ENCODE measurements at regions not wholly inside any gene's neighbourhood (a gene's known extent, or its start where the extent isn't known, plus 50 kb on each side); places are given as distances from the start of the nearest gene placed in this dataset.
"Not testable (repeated sequence)": the region's sequence is repeated elsewhere in the genome, so short reads cannot be mapped to it uniquely, and the experiment has no call there.

DNA sequence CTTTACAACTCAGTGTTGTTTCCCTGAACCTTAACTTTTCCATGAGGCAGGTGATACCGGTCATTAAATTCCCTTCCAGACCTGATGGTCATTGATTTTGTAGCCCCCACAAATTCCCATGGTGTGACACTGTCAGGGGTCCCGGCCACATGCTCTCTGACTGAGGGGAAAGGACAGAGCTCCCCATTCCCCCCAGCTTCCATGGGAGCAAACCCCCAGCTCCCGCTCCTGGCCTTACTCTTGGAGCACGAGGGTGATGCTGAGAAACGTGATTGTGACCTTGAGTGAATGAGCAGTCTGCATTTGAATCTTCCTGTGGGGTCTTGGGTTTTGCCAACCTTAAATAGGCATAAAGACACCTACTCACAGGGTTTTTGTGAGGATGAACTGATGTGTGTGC, 366.8 kb downstream of the RPS6KC1 start:
- no peak for DNase-seq (ENCODE audit: low spot score)

- DNase-seq (ENCODE audit: low spot score), result no peak
Measured at GRCh38 chr1:213418268-213419071, 367.4 kb downstream of the RPS6KC1 start.

GRCh38 chr1:213419401-213420030, 368.5 kb downstream of the RPS6KC1 start:
- no peak for DNase-seq (ENCODE audit: low spot score)

DNA sequence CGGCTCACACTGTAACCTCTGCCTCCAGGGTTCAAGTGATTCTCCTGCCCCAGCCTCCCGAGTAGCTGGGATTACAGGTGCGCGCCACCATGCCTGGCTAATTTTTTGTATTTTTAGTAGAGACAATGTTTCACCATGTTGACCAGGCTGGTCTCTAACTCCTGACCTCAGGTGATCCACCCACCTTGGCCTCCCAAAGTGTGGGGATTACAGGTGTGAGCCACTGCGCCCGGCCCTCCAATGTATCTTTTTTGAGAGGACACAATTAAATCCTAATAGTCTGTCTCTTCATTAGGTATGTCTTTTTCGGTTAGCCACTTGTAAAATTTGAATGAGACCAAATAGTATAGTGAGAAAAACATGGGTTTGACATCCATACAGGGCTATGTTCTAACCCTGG, 370.1 kb downstream of the RPS6KC1 start:
- DNase-seq (ENCODE audit: low spot score), result not testable (repeated sequence)

DNA sequence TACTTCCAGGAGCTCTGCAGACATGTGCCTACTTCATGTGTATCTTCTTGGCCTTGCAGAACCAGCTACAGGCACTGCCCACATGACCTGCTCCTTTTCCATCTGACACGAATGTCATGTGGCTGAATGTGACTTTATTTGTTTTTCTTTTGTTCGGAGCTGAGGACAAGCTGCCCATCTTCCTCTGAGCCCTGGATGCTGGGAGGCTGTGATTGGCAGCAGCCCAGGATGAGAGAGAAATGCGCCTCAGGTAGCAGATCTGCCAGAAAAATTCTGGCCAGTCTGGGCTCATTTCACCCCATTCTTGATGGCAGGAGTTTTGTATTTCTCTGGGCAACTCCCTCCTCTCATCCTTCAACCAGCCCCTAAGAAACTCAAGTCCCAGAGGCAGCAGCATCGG, 372.0 kb downstream of the RPS6KC1 start:
- no peak for DNase-seq (ENCODE audit: low spot score)

DNA sequence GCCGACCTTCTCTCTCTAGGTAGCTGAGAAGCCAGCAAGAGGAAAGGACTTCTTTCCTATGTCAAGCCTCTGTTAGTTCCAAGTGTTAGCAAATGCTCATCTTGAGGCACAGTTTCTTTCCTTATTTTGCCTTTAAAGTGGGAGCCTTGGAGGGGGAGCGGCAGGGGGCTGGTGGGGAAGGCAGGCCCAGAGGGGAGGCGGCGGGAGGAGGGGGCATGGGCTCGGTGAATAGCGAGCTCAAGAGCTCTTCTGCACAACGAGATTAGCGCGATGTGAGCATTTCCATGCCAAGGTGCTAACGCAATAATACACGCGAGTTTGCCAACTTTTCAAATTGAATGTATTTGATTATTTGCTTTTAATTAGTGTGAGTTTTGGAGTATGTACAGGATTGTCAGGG, 372.6 kb downstream of the RPS6KC1 start:
- no peak for DNase-seq (ENCODE audit: low spot score)

DNA sequence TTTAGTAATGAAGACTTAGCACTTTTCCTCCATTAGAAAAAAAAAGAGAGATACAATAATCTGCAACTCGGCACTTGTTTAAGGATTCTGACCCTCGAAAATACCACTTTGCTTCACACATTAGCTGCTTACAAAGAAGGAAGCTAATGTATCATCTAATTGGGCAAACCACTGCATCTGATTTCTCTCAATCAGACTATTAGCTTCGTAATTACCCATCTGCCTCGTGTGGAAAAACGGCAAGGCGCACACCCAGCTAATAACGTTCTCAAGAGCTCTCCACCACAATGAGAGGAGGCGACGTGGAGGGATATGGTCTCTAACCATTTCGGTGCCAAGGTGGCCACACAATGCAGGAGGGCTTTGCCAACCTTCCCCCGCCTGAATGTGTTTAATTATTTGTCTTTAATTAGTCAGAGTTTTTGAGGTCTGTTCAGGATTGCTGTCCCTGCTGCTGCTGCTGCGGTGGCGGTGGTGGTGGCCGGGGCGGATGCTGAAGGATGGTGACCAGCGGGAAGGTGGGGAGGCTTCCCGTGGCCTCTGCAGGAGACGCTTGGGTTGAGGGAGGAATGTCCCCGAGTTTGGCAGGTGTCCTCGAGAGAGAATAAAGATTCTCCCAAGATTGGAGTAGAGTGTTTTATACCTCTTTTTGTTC, 374.5 kb downstream of the RPS6KC1 start:
- no peak for DNase-seq (ENCODE audit: low spot score)

DNA sequence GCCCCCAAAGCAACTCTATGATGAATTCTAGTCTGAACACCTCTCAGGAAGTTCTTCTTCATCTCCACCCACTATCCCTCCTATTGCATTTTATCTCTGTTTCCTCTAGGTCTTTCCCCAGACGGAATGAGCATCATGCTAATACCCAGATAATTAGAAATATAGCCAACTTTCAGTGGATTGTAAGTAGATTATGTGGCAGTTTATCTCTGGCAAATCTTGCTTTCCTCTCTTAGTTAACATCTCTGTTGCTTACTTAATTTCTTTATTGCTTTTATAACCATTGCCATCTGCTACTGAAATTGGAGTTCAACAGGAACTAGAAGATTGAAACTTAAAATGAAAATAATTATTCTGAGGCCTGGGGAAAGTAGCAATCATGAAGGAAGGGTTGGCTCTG, 378.6 kb downstream of the RPS6KC1 start:
- no peak for DNase-seq (ENCODE audit: low spot score)

DNA sequence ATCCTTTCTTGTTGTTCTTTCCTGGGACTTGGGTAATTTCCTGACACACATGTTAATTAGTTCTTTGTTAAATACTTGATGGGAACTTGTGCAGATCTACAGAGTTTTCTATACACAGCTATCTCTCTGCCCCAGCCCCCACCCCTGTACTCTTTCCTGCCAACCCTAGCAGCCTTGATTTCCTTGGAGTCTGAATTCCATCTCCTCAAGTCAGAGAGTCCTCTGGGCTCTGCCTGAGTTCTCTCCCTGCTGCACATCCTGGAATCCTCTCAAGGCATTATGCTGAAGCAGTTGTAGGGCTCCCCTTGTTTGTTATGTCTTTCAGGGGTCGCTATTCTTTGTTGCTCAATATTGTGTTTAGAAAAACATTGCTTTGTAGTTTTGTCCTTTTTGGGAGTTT, 384.7 kb downstream of the RPS6KC1 start:
- DNase-seq (ENCODE audit: low spot score), result no peak

GRCh38 chr1:213438339-213438738, 387.3 kb downstream of the RPS6KC1 start:
- DNase-seq (ENCODE audit: low spot score), result no peak

- no peak for DNase-seq (ENCODE audit: low spot score)
Measured at GRCh38 chr1:213439703-213440102, 388.7 kb downstream of the RPS6KC1 start.

DNA sequence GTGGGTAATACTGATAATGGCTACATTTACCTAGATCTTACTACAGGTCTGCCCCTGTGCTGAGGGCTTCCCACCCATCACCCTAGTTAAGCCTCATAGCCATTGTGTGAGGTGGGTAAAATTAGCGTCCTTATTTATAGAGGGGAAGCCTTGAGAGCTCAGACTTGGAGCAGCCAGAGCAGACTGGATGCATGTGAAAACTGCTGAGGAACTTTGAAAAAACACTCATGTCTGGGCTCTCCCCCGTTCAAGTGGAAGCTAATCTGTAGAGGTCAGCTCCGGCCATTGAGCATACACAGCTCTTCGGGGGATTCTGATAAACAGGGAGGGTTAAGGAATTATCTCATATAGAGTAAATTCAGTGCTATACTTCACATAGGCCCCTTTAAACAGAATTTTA, 389.7 kb downstream of the RPS6KC1 start:
- no peak for DNase-seq (ENCODE audit: low spot score)

- DNase-seq (ENCODE audit: low spot score), result no peak
Measured at GRCh38 chr1:213443415-213443814, 392.4 kb downstream of the RPS6KC1 start.

DNA sequence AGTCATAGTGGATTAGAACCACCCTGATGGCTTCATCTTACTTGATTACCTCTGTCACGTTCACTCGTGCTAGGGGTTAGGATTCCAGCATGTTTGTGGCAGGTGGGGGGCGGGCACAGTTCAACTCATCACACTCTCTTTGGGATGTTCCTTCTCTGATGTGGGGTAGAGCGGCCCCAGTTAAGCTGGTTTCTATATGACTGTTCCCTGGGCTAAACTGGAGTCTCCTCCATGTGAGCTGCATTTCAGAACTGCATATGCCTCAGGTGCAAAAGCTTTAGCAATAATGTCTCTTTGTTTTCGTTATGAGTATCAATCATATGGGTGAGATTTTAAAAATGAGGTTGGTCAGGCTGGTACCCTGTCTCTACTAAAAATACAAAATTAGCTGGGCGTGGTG, 393.2 kb downstream of the RPS6KC1 start:
- DNase-seq (ENCODE audit: low spot score), result no peak

- no peak for DNase-seq (ENCODE audit: low spot score)
Measured at GRCh38 chr1:213446496-213446895, 395.5 kb downstream of the RPS6KC1 start.

DNA sequence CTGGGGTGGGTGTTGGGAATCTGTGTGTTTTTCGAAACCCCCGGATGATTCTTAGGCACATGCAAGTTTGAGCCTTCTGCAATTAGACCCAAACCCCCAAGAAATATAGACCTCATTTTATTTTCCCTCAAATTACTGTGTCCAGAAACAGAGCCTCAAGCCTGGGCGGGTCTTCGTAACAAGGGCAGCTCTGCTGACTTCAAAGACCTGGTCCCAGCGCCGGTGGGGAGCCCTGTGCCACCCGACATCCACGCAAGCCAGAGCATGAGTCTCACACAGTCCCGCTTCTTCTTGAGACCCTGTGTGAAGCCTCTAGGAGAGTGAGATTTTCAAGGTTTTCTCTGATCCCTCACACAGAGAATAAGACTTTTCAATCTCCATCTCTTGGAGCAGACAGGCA, 397.3 kb downstream of the RPS6KC1 start:
- no peak for DNase-seq (ENCODE audit: low spot score)

DNA sequence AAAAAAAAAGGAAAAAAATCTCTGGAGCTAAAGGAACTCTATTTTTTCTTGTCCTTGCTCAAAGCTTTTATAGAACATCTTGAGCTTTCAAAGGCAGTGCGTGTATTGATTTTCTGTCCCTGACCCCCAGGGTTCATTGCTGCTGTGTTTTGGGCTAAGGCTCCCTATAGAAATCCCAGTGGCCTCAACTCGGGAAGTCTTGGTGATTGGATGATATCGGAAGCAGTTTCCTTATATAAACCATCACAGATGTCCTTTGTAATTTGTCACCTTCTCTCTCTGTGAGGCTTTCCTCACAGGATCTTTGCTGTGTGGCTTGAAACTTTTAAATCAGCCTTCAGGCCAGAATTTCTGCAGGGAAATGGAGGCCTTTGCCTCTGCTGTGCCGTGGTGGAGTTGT, 397.7 kb downstream of the RPS6KC1 start:
- DNase-seq (ENCODE audit: low spot score), result no peak

DNA sequence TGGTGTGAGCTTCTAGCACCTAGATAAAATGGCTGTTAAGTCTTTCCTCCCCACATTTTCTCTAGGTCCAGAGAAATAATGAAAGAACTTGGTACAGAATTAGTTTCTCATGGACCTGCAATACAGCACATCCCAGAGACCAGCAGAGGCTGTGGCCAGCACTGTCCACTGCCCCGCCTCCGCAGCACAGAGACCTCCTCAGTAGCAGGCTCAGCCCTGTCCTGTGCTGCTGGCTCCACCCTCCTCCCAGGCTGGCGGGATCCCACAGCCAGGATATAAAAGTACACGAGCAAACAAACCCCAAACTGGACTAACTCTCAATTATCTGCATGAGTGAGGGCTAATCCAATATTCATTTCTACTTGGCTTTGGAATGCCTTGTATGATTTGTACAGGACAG, 401.5 kb downstream of the RPS6KC1 start:
- no peak for DNase-seq (ENCODE audit: low spot score)

DNA sequence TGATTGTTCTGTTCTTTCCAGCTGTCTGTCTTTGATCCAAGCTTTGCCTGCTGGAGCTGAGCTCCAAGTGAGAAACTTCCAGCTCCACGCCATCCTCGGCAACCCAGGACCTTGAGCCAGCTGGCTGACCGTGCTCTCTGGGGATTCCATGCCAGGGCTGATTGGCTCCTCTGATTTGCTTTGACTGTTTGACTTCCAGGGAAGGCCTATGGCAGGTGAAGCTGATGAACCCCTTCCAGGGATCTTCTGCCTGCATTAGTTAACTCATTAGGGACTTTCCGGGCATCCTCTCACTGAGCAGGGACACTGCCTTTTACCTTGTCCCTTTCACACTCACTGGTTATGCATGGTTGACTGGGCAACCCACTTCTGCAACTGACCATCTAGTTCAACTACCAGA, 406.1 kb downstream of the RPS6KC1 start:
- DNase-seq (ENCODE audit: low spot score), result no peak

DNA sequence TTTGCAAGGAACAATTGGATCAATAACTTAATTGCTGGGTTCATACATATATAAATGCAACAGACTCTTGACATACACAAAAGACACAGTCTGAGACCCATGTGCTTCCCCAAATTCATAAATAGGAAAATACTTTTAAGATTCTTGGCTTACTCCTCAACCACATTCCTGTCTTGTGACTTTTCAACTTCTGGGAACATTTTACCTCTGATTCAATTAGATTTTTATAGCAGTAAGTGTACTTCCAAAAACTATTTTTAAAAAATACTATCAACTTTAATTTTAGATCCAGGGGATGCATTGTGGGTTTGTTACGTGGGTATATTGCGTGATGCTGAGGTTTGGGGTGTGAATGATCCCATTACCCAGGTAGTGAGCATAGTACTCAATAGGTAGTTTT, 406.7 kb downstream of the RPS6KC1 start:
- DNase-seq (ENCODE audit: low spot score), result no peak

DNA sequence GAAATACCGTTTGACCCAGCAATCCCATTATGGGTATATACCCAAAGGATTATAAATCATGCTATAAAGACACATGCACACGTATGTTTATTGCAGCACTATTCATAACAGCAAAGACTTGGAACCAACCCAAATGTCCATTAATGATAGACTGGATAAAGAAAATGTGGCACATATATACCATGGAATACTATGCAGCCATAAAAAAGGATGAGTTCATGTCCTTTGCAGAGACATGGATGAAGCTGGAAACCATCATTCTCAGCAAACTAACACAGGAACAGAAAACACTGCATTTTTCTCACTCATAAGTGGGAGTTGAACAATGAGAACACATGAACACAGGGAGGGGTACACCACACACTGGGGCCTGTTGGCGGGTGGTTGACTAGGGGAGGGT, 411.3 kb downstream of the RPS6KC1 start:
- DNase-seq (ENCODE audit: low spot score), result not testable (repeated sequence)

DNA sequence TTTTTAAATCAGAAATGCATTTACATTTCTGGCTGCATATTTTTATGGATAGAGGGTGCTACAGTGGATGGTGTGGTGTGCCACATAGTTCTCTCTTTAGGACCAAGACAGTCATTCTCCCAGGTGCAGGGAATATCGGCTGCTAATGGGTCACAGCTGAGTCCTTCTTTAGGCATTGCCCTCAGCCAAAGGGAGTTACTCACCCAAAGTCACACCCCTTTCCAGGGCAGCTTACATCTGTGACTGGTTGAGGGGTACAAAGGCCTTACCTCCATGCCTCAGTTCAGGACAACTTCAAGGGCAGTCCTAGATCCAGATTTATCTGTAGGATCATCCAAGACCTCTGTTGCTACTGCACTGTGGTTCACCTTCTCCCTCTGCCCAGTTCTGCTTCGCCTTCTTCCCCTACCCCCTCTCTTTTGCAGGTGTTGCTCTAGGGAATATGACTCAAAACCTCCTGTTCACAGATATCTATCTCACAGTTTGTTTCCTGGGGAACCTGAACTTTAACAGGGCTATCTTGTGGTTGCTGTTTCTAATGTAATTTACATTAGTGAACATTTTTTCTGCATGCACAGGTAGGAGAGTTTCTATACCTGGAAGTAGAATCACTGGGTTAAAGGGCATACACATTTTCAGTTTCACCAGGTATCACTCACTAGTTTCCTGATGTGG, 413.9 kb downstream of the RPS6KC1 start:
- no peak for DNase-seq (ENCODE audit: low spot score)

DNA sequence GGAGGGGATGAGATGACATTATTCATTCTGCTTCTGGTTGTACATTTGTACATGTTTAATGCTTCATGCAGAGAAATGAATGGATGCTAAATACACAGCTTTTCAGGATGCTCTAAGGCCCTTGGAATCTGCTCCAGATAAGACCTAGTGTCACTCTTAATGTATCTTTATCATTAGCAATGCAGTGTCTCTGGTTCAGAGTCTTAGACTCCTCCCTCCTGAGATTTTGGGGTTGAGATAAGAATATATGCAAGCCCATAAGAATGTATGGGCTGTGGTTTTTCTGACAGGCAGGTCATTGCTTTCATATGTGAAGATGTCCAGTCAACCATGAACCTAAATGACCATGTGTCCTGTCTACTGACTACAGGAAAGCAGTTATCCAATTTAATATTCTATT, 415.5 kb downstream of the RPS6KC1 start:
- DNase-seq (ENCODE audit: low spot score), result no peak

All from CD4-positive, alpha-beta T cell treated with Interleukin-6 at 100 ng/mL for 8 hours (primary cell).